Superior temporal gyrus (tissue), 1 donor: ENCODE measurements at regions not wholly inside any gene's neighbourhood (a gene's known extent, or its start where the extent isn't known, plus 50 kb on each side); places are given as distances from the start of the nearest gene placed in this dataset.
"Not testable (repeated sequence)": the region's sequence is repeated elsewhere in the genome, so short reads cannot be mapped to it uniquely, and the experiment has no call there.

ENCODE experiments used
- DNase-seq: peaks from one replicate; pipeline ENCODE4 v3.0.0-alpha.2; 2016; ENCODE audit errors: extremely low spot score

DNA sequence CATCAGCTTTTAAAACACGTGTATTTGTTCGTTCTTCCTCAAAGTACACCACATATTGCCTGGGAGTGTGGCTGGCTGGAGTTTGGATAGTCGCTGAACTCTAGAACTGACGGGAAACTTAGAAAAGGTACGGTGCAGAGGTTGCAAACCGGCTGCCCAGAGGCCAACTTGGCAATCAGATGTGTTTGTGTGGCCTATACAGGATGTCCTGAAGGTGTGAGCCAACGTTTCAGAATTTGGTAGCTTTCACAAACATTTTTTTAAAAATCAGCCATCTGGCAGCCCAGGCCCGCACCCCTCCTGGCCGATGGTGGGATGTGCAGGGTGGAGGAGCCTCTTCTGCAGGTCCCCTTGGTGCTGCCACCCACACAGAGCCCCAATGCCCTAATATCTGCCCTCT lies 73.6 kb upstream of the SLC25A33 start:
- DNase-seq, result no peak

- DNase-seq, result no peak
Measured at GRCh38 chr1:9466780-9467758, 72.2 kb upstream of the SLC25A33 start.

- DNase-seq, result not testable (repeated sequence)
Measured at GRCh38 chr1:9469882-9470281, 69.4 kb upstream of the SLC25A33 start.

DNA sequence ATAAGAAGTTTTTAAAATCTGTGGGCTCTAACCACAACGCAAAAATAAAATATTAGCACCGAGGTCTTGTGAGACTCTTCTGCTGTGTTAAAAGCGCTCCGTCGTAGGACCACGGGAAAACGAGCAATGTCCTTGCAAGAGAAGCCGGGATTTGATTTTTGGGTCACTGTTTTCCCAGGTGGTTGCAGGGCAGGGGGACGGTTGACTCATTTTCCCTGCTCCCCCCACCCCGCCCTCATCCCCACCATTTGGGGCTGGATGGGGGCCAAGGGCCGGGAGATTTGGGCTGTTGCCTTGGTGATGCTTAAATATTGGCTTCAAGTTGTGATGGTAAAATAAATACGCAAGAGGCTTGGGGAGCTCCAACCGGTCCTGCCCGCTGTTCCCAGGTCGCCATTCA lies 67.6 kb upstream of the SLC25A33 start:
- no peak for DNase-seq

GRCh38 chr1:9472386-9473031 lies 66.8 kb upstream of the SLC25A33 start:
- DNase-seq, result no peak

- DNase-seq, result no peak
Measured at GRCh38 chr1:9473032-9473807, 66.0 kb upstream of the SLC25A33 start.

- DNase-seq, result no peak
Measured at GRCh38 chr1:9475061-9475627, 64.1 kb upstream of the SLC25A33 start.

GRCh38 chr1:9476790-9477463 lies 62.3 kb upstream of the SLC25A33 start:
- no peak for DNase-seq

- no peak for DNase-seq
Measured at GRCh38 chr1:9477535-9477934, 61.7 kb upstream of the SLC25A33 start.

GRCh38 chr1:9478021-9478420 lies 61.2 kb upstream of the SLC25A33 start:
- DNase-seq, result no peak

DNA sequence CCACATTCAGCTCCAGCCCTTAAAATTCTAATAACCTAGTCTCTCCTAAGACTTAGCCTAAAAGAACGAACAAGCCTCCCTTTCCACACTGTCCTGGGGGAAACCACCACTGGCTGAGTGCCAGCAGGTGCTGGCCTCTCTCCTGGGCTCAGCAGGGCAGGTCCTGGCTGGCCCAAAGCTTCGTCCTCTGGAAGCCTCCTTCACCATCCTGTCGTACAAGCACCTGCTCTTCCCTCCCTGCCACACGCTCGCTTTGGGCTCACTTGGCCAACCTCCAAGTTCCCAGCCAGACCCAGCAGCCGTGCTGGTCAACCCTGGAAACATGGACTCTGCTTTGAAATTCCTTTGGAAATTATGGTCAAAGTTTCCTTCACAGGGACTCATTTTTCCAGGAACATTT lies 58.2 kb upstream of the SLC25A33 start:
- DNase-seq, result no peak

- no peak for DNase-seq
Measured at GRCh38 chr1:9482403-9482802, 56.9 kb upstream of the SLC25A33 start.

DNA sequence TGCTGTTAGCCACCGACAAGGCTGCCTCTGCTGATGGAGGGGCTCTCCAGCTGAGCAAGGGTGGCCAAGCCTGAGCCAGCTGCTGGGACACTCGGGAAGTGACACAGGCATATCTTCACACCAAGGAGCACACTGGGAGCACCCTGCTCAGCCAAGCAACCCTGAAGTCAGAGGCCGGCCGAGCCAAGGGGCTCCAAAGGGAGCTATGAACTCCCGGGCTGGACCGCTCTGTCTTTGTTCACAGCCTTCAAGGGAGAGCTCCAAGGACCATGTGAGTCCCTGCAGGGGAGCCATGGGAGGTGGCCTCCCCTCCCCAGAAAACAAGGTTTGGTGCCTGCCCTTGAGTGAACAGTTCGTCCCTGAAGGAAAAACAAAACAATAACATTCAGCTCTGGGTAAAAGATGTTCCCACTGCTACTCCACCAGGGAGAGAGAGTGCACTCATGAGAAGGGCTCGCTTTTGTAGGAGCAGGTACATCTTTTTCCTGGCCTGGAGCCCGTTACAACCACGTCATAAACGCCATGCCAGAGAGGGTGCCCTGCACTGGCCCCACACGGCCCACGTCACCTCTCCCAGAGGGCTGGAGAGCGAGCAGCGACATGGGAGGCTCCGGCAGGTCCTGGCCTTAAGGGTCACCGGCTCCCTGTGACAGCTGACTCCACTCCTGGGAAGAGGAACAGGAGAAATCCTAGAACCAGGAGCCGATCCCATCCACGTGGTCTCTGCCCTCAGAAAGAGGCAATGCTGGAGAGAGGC lies 56.3 kb upstream of the SLC25A33 start:
- no peak for DNase-seq

DNA sequence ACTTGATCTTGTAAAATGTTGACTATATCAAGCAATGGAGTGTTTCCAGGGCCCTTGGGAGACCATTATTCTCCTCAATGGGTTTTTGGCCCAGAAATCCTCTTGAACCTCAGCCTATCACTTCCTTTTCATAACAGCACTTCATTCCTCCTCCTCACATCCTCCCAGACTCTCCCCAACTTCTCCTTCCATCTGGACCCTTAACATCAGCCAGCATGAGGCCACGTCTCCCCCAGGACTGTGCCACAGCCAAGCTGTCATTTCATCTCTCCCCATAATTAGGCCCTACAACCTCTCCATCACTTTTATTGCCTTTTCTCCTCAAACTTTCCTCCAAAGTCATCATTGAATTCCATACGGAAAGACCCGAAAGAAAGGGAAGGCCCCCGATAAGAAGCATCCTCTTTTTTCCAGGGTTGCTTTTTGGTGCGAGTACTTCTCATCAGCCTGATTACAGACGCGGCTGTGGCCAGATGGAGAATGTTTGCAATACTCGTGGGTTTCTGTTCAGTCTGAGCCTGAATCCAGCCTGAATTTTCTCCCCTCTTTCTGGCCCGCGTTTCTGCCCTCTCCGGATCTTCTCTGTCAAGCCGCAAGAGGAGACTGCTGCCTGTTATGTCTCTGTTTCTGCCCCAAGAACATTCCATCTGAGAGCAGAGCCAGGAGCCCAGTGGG lies 52.7 kb upstream of the SLC25A33 start:
- DNase-seq, result no peak
